HG03064 (cell line): ENCODE measurements at regions not wholly inside any gene's neighbourhood (a gene's known extent, or its start where the extent isn't known, plus 50 kb on each side); places are given as distances from the start of the nearest gene placed in this dataset.

Experiments used
- ATAC-seq: cut with Tn5 transposase; IDR thresholded peaks from one replicate; pipeline ENCODE4 v1.9.1; 2021; ENCODE audit warnings: low read depth; ENCODE audit not compliant: unreplicated experiment

GRCh38 chr16:66001432-66001831 lies 365.1 kb upstream of the CDH5 start:
- no peak for ATAC-seq

- no peak for ATAC-seq
These were observed 368.0 kb upstream of the CDH5 start for GRCh38 chr16:65998443-65998842.

GRCh38 chr16:65994291-65994690 lies 372.2 kb upstream of the CDH5 start:
- no peak for ATAC-seq

GRCh38 chr16:65991149-65991701 lies 375.3 kb upstream of the CDH5 start:
- ATAC-seq, result no peak

- ATAC-seq, result no peak
These were observed 376.5 kb upstream of the CDH5 start for GRCh38 chr16:65989861-65990604.

- ATAC-seq, result no peak
These were observed 378.4 kb upstream of the CDH5 start for GRCh38 chr16:65988024-65988595.

GRCh38 chr16:65984296-65984695 lies 382.2 kb upstream of the CDH5 start:
- ATAC-seq, result no peak

GRCh38 chr16:65981057-65981456 lies 385.4 kb upstream of the CDH5 start:
- ATAC-seq, result no peak

- ATAC-seq, result no peak
These were observed 391.3 kb upstream of the CDH5 start for GRCh38 chr16:65975049-65975708.

GRCh38 chr16:65967376-65967775 lies 399.1 kb upstream of the CDH5 start:
- ATAC-seq, result no peak

GRCh38 chr16:65965628-65966027 lies 400.9 kb upstream of the CDH5 start:
- ATAC-seq, result no peak

GRCh38 chr16:65964752-65965151 lies 401.7 kb upstream of the CDH5 start:
- ATAC-seq, result no peak

GRCh38 chr16:65961476-65962143 lies 404.9 kb upstream of the CDH5 start:
- no peak for ATAC-seq

GRCh38 chr16:65959983-65960382 lies 406.5 kb upstream of the CDH5 start:
- no peak for ATAC-seq

GRCh38 chr16:65958086-65958485 lies 408.4 kb upstream of the CDH5 start:
- ATAC-seq, result no peak

- ATAC-seq, result no peak
These were observed 410.4 kb upstream of the CDH5 start for GRCh38 chr16:65956100-65956499.

GRCh38 chr16:65954446-65954845 lies 412.0 kb upstream of the CDH5 start:
- ATAC-seq, result no peak

GRCh38 chr16:65950211-65950610 lies 416.3 kb upstream of the CDH5 start:
- no peak for ATAC-seq

- ATAC-seq, result no peak
These were observed 418.1 kb upstream of the CDH5 start for GRCh38 chr16:65948361-65948760.

GRCh38 chr16:65947951-65948350 lies 418.5 kb upstream of the CDH5 start:
- ATAC-seq, result no peak

- ATAC-seq, result no peak
These were observed 421.0 kb upstream of the CDH5 start for GRCh38 chr16:65945493-65945892.
